CD14-positive monocyte (primary cell): ENCODE measurements at regions not wholly inside any gene's neighbourhood (a gene's known extent, or its start where the extent isn't known, plus 50 kb on each side); places are given as distances from the start of the nearest gene placed in this dataset.

Experiments
- DNase-seq, 3 donors: peaks; one replicate each; pipeline ENCODE4 v3.0.0-alpha.2; 2011 to 2022
- H2AFZ ChIP-seq: 2 replicates; pipeline ENCODE4 v1.6.0; 2012; ENCODE audit warnings: mild to moderate bottlenecking, low read depth, low read length, inconsistent platforms; ENCODE audit not compliant: insufficient read depth, poor library complexity, severe bottlenecking
- H3K27ac ChIP-seq, 2 donors: 1 replicate in 1 of 2; 2 replicates in 1 of 2; pipeline ENCODE4 v1.5.1; 2012 to 2013; ENCODE audit warnings: low read length in 2 of 2, control low read depth in 1 of 2, inconsistent platforms in 1 of 2, low read depth in 1 of 2, mild to moderate bottlenecking in 1 of 2
- H3K27me3 ChIP-seq, 2 donors: one replicate each; pipeline versions ENCODE4 v1.6.0 to v1.6.1; 2011 to 2013; ENCODE audit warnings: low read length in 2 of 2; ENCODE audit not compliant: control insufficient read depth in 2 of 2, insufficient read depth in 2 of 2
- H3K36me3 ChIP-seq, 2 donors: replicated peaks in 1 of 2; 1 replicate in 1 of 2; 2 replicates in 1 of 2; pipeline versions ENCODE4 v1.5.1 to v1.6.1; 2012 to 2013; ENCODE audit warnings: low read length in 2 of 2, control low read depth in 1 of 2, inconsistent platforms in 1 of 2, mild to moderate bottlenecking in 1 of 2; ENCODE audit not compliant: insufficient read depth in 2 of 2, control insufficient read depth in 1 of 2
- H3K4me1 ChIP-seq, 2 donors: 1 replicate in 1 of 2; 2 replicates in 1 of 2; pipeline versions ENCODE4 v1.5.1 to v1.6.1; 2012 to 2013; ENCODE audit warnings: low read length in 2 of 2, control low read depth in 1 of 2, inconsistent platforms in 1 of 2, mild to moderate bottlenecking in 1 of 2, moderate library complexity in 1 of 2; ENCODE audit not compliant: insufficient read depth in 2 of 2, control insufficient read depth in 1 of 2
- H3K4me2 ChIP-seq: replicated peaks from 2 replicates; pipeline ENCODE3; 2012; ENCODE audit warnings: low read length, moderate library complexity, mild to moderate bottlenecking; ENCODE audit not compliant: poor library complexity, severe bottlenecking; ENCODE audit errors: extremely low read depth
- H3K4me3 ChIP-seq, 3 experiments: fragments of 200-600 bp in 1 of 3; sonication (generic) in 1 of 3; replicated peaks in 1 of 3; 1 replicate in 2 of 3; 2 replicates in 1 of 3; pipeline ENCODE4 v1.5.1; 2011 to 2013; ENCODE audit warnings: low read length in 3 of 3, mild to moderate bottlenecking in 3 of 3, control low read depth in 2 of 3, low read depth in 2 of 3, inconsistent platforms in 1 of 3, moderate library complexity in 1 of 3
- H3K79me2 ChIP-seq: 2 replicates; pipeline ENCODE4 v1.6.0; 2012; ENCODE audit warnings: mild to moderate bottlenecking, control low read depth, inconsistent platforms, low read length, moderate library complexity; ENCODE audit not compliant: insufficient read depth
- H3K9ac ChIP-seq: 2 replicates; pipeline ENCODE4 v1.6.0; 2017; ENCODE audit warnings: low read length, mild to moderate bottlenecking; ENCODE audit not compliant: insufficient read depth, poor library complexity, severe bottlenecking
- H3K9me3 ChIP-seq, 2 donors: replicated peaks in 1 of 2; 1 replicate in 1 of 2; 2 replicates in 1 of 2; pipeline versions ENCODE4 v1.5.1 to v1.6.1; 2012 to 2013; ENCODE audit warnings: low read length in 2 of 2, control low read depth in 1 of 2; ENCODE audit not compliant: control insufficient read depth in 1 of 2, insufficient read depth in 1 of 2
- H4K20me1 ChIP-seq: 2 replicates; pipeline ENCODE4 v1.6.0; 2012; ENCODE audit warnings: mild to moderate bottlenecking, low read length, control low read depth, moderate library complexity; ENCODE audit not compliant: insufficient read depth
- H3K27ac Mint-ChIP-seq, 7 donors: one replicate each; pipeline ENCODE4 v1.8.0; 2020; ENCODE audit warnings: mild to moderate bottlenecking in 7 of 7, mixed read lengths in 7 of 7, moderate library complexity in 6 of 7, inconsistent platforms in 2 of 7
- H3K27me3 Mint-ChIP-seq, 3 donors: one replicate each; pipeline ENCODE4 v1.8.0; 2021 to 2022; ENCODE audit warnings: low read depth in 3 of 3, mild to moderate bottlenecking in 3 of 3, mixed read lengths in 3 of 3, moderate library complexity in 3 of 3, inconsistent platforms in 1 of 3
- H3K36me3 Mint-ChIP-seq, 2 donors: one replicate each; pipeline ENCODE4 v1.8.0; 2020; ENCODE audit warnings: mixed read lengths in 2 of 2, inconsistent platforms in 1 of 2, mild to moderate bottlenecking in 1 of 2
- H3K4me1 Mint-ChIP-seq: one replicate; pipeline ENCODE4 v1.8.0; 2020; ENCODE audit warnings: mild to moderate bottlenecking, mixed read lengths
- H3K4me3 Mint-ChIP-seq, 2 donors: one replicate each; pipeline ENCODE4 v1.8.0; 2020; ENCODE audit warnings: mild to moderate bottlenecking in 2 of 2, mixed read lengths in 2 of 2, moderate library complexity in 1 of 2
- H3K9me3 Mint-ChIP-seq, 7 donors: one replicate each; pipeline ENCODE4 v1.8.0; 2020 to 2022; ENCODE audit warnings: mixed read lengths in 7 of 7, mild to moderate bottlenecking in 6 of 7, moderate library complexity in 6 of 7, inconsistent platforms in 2 of 7
- WGBS: methylation state at CpG from one replicate; pipeline ENCODE4 v1.1.5; 2013; ENCODE audit warnings: missing lambda C conversion rate; ENCODE audit not compliant: insufficient coverage; 5-methylcytosine and 5-hydroxymethylcytosine counted together
- intact Hi-C, 2 donors: fragments of 100-400 bp; cut with micrococcal nuclease; formaldehyde crosslinking; loops; one replicate each; pipeline versions ENCODE4 v1.15.0 to v1.15.1; 2023
- TF ChIP-seq, protein P1 (sequence below): fragments of 200-600 bp; IDR thresholded peaks from one replicate; pipeline ENCODE4 v1.8.0; 2022; ENCODE audit warnings: antibody characterized with exemption, mild to moderate bottlenecking

DNA sequence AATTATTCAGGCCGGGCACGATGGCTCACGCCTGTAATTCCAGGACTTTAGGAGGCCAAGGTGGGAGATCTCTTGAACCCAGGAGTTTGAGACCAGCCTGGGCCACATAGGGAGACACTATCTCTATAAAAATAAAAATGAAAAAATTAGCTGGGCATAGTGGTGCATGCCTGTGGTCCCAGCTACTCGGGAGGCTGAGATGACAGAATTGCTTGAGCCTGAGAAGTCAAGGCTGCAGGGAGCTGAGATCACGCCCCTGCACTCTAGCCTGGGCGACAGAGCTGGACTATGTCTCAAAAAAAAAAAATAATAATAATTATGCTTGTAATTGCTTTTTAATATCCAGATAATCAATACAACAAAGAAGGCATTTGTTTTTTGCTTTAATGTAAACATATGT, 91.3 kb downstream of the RIPK4 start:
- no CpG with 5 or more reads among the region's 6 CpGs for WGBS
- Mint-ChIP-seq H3K4me3 (no peak overlapping the region), H3K9me3 (peaks cover 0 to 4% (median 0%) of the 10 kb centered on the region in 7 donors), H3K27ac (no peak overlapping the region), H3K4me1 (peaks cover 45% of the 10 kb centered on the region), H3K27me3 (peaks cover 4 to 10% (median 7%) of the 10 kb centered on the region in 3 donors), H3K36me3 (no peaks in the 10 kb centered on the region)
- no peak overlapping the region for H3K4me2 ChIP-seq
- no peaks in the 10 kb centered on the region for H4K20me1 ChIP-seq
- H3K9me3 ChIP-seq: no peaks in the 10 kb centered on the region
- TF ChIP-seq, protein P1, sequence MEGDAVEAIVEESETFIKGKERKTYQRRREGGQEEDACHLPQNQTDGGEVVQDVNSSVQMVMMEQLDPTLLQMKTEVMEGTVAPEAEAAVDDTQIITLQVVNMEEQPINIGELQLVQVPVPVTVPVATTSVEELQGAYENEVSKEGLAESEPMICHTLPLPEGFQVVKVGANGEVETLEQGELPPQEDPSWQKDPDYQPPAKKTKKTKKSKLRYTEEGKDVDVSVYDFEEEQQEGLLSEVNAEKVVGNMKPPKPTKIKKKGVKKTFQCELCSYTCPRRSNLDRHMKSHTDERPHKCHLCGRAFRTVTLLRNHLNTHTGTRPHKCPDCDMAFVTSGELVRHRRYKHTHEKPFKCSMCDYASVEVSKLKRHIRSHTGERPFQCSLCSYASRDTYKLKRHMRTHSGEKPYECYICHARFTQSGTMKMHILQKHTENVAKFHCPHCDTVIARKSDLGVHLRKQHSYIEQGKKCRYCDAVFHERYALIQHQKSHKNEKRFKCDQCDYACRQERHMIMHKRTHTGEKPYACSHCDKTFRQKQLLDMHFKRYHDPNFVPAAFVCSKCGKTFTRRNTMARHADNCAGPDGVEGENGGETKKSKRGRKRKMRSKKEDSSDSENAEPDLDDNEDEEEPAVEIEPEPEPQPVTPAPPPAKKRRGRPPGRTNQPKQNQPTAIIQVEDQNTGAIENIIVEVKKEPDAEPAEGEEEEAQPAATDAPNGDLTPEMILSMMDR: no peak
- no peaks in the 10 kb centered on the region for H3K27me3 ChIP-seq
- no peaks in the 10 kb centered on the region for H3K79me2 ChIP-seq
- DNase-seq: no peak
- no peak overlapping the region for H3K27ac ChIP-seq
- no peak overlapping the region for H2AFZ ChIP-seq
- no peaks in the 10 kb centered on the region for H3K36me3 ChIP-seq
- intact Hi-C loops: loop anchor here (5.0 to 10.0 kb wide), 2 partner anchors 87 to 89 kb away; partner anchors contain the start of gene RIPK4 (in 1 of the 2)
- no peak overlapping the region for H3K9ac ChIP-seq
- H3K4me3 ChIP-seq: no peak overlapping the region
- H3K4me1 ChIP-seq: peaks cover 33 to 40% of the 10 kb centered on the region in 2 donors

DNA sequence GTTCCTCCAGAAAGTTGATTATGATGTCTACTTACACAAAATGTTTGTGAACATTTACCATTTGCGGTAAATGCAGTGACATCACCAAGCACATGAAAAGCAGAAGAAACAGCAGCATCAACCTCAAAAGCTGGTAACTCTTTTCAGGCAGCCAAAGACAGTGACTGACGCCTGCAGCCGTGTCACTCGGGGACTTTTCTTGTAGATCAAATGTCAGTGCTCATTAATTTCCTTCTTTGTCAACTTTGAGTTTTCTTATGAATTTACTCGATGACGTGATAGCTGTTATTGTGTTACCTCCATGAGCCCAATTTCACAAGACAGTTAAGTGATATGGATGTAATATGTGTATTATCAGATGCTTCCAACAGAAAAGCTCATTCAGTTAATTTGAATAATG, 92.5 kb downstream of the RIPK4 start:
- Mint-ChIP-seq H3K27me3 (peaks cover 4 to 10% (median 7%) of the 10 kb centered on the region in 3 donors), H3K27ac (no peak overlapping the region), H3K9me3 (peaks cover 0 to 4% (median 0%) of the 10 kb centered on the region in 7 donors), H3K4me1 (peaks cover 38% of the 10 kb centered on the region), H3K36me3 (no peaks in the 10 kb centered on the region), H3K4me3 (no peak overlapping the region)
- Histone ChIP-seq H3K27ac (no peak overlapping the region), H3K4me3 (no peak overlapping the region), H3K4me2 (no peak overlapping the region), H3K27me3 (no peaks in the 10 kb centered on the region), H3K9me3 (no peaks in the 10 kb centered on the region), H3K36me3 (no peaks in the 10 kb centered on the region), H3K4me1 (peaks cover 29 to 36% of the 10 kb centered on the region in 2 donors), H3K9ac (no peak overlapping the region), H2AFZ (no peak overlapping the region), H4K20me1 (no peaks in the 10 kb centered on the region), H3K79me2 (no peaks in the 10 kb centered on the region)
- intact Hi-C loops: loop anchor here in 1 of 2 donors (10.0 kb wide), 1 partner anchor 90 kb away; the partner anchor contains the start of gene RIPK4
- no peak for DNase-seq
- 90% methylated on average over 2 of the region's 6 CpGs for WGBS
- TF ChIP-seq, protein P1: no peak
